Rectal smooth muscle tissue (tissue), 1 donor: ENCODE measurements at regions not wholly inside any gene's neighbourhood (a gene's known extent, or its start where the extent isn't known, plus 50 kb on each side); places are given as distances from the start of the nearest gene placed in this dataset.

Source experiments
- H3K27ac ChIP-seq: one replicate; pipeline ENCODE4 v1.7.0; 2013; ENCODE audit warnings: low read depth, low read length, inconsistent platforms
- H3K27me3 ChIP-seq: one replicate; pipeline ENCODE4 v1.7.0; 2013; ENCODE audit warnings: low read length; ENCODE audit not compliant: control insufficient read depth, insufficient read depth
- H3K36me3 ChIP-seq: one replicate; pipeline ENCODE4 v1.7.0; 2013; ENCODE audit warnings: low read length; ENCODE audit not compliant: control insufficient read depth, insufficient read depth
- H3K4me1 ChIP-seq: one replicate; pipeline ENCODE4 v1.7.0; 2013; ENCODE audit warnings: low read length; ENCODE audit not compliant: control insufficient read depth, insufficient read depth
- H3K4me3 ChIP-seq: one replicate; pipeline ENCODE4 v1.7.0; 2013; ENCODE audit warnings: low read length
- H3K9ac ChIP-seq: one replicate; pipeline ENCODE4 v1.7.0; 2013; ENCODE audit warnings: low read length

DNA sequence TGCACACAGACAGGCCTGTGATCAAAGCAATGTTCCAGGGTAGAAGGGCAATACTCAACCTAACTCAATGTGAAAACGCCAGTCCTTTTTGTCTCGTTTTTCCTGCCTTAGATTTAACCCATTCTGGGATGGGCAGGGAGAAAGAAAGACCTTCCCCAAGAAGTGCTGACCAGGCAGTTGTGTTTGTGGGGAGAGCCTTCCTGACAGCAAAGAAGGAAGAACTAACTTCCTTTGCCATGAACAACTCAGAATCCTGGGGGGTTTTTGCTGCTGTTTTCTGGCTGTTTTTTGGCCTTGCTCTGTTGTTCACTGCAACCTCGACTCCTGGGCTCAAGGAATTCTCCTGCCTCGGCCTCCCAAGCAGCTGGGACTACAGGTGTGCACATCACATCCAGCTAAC lies 112.0 kb upstream of the RAB4A start:
- Histone ChIP-seq H3K4me3 (no peak overlapping the region), H3K9ac (no peak overlapping the region), H3K27ac (no peak overlapping the region), H3K36me3 (no peaks in the 10 kb centered on the region), H3K27me3 (no peaks in the 10 kb centered on the region), H3K4me1 (peaks cover 2% of the 10 kb centered on the region)

DNA sequence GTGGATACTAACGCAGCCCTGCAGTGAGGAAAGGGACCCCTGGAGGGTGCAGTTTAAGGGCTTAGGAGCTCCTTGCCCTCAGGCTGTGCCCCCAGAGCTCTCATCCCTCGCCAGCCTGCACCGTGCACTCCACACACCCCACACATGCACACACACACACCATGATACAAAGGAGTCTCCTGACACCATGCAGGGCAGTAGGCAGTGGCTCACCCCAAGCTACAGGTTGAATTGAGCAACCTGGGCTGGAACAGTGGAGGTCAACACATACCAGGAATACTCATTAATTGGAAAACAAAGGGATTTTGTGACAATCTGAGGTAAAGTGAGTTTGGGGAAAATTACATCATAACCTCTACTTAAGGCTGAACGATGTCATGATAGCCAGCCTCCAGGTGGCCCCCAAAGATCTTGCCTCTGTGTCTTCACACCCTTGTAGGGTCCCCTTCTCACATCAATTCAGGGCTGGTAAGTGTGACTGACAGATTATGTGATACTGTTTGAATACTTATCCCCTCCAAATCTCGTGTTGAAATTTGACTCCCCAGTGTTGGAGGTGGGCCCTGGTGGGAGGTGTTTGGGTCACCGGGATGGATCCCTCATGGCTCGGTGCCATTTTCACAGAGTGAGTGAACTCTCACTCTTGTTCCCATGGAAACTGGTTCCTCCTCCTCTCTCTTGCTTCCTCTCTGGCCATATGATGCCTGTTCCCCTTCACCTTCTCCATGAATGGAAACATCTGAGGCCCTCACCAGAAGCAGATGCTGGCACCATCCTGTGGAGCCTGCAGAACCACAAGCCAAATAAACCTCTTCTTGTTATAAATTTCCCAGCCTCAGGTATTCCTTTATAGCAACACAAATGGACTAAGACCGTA lies 111.0 kb upstream of the RAB4A start:
- no peak overlapping the region for H3K9ac ChIP-seq
- H3K27ac ChIP-seq: no peak overlapping the region
- H3K27me3 ChIP-seq: no peaks in the 10 kb centered on the region
- H3K4me3 ChIP-seq: no peak overlapping the region
- H3K36me3 ChIP-seq: no peaks in the 10 kb centered on the region
- H3K4me1 ChIP-seq: peaks cover 2% of the 10 kb centered on the region

GRCh38 chr1:229161740-229162139 lies 109.2 kb upstream of the RAB4A start:
- Histone ChIP-seq H3K27ac (no peak overlapping the region), H3K27me3 (no peaks in the 10 kb centered on the region), H3K36me3 (no peaks in the 10 kb centered on the region), H3K4me1 (peaks cover 2% of the 10 kb centered on the region), H3K9ac (no peak overlapping the region), H3K4me3 (no peak overlapping the region)

DNA sequence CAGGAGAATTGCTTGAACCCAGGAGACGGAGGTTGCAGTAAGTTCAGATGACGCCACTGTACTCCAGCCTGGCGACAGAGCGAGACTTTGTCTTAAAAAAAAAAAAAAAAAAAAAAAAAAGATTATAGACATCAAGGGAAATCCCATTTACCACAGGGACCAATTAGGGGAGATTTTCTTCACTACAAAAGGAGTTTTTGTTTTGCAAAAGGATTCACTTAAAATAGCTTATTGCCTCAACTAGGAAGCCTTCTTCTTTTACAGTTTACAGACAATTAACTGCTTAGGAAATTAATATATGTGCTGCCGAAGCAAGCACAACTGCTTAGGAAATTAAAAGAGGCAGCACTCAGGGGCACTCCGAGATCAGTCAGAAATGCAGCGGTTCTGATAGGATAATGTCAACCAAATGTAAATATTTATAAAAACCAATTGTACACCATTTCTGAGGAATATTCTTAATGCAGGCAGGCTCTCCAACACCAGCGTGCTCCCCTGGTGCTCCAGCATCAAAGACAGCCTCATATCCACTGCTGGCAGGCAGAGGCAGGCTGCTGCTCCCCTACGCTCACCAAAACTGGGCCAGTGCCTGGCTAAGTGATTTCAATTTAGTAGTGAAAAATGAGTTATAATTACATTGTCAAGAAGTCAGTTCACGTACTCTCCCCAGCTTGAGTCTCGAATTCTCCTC lies 107.9 kb upstream of the RAB4A start:
- no peak overlapping the region for H3K9ac ChIP-seq
- no peak overlapping the region for H3K27ac ChIP-seq
- H3K27me3 ChIP-seq: no peaks in the 10 kb centered on the region
- no peak overlapping the region for H3K4me3 ChIP-seq
- no peaks in the 10 kb centered on the region for H3K36me3 ChIP-seq
- H3K4me1 ChIP-seq: peaks cover 2% of the 10 kb centered on the region

DNA sequence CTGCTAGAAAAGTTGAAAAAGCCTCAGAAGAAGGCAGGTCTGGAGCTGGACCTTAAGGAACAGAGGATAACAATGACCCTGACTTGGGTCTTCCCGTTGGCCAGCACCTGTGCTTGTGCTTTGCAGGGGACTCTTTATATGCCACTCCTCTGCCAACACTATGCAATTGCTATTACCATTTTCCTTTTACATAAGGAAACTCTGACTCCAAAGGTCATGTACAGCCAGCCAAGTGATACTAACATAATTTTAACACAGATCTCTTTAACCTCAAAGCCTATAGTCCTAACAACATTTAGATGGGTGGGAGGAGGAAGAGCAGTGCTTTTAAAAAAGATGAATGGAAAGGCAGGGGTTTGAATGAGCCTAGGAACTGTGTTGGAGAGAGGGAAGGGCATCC lies 106.6 kb upstream of the RAB4A start:
- Histone ChIP-seq H3K4me3 (no peak overlapping the region), H3K27me3 (no peaks in the 10 kb centered on the region), H3K27ac (no peak overlapping the region), H3K4me1 (peaks cover 2% of the 10 kb centered on the region), H3K9ac (no peak overlapping the region), H3K36me3 (no peaks in the 10 kb centered on the region)

DNA sequence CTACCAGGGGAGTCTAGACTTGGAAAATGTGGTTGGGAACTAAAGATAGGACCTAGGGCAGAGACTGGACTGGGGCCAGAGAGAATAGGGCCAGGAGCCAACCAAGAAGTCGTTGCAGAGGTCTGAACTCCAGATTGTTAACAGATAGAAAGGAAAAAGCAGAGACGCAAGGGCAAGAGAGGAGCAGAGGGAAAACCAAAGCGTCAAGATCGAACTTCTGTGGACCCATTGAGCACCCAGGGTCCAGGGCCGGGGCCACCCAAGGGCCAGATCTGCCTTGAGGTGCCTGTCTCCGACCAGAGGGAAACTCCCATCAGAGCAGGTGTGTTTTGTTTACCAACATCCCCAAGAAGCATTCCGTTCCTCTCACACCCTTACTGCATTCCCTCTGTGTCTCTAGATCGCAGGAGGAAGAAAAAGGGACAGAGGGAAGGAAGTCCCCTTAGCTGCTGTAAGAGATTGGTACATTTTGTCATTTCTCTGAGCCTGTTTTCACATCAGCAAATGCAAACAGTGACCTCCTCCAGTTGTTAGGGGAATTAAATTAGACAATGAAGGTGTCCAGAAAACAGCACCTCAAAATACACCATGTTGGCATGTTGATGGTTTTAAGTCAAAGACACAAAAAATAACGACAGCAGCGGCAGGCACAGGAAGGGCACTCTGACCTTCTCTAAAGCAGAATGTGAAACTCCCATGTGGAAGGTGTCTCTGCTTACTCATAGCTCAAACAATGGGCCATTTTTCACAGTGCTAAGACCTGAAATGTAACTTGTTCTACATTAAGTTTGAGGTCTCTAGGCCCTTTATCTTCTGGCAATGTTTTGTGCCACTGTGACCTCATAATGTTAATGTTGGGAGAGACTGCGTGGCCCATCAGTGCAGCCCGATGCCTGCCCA lies 105.8 kb upstream of the RAB4A start:
- no peaks in the 10 kb centered on the region for H3K36me3 ChIP-seq
- no peaks in the 10 kb centered on the region for H3K27me3 ChIP-seq
- H3K4me1 ChIP-seq: peaks cover 2% of the 10 kb centered on the region
- no peak overlapping the region for H3K9ac ChIP-seq
- H3K4me3 ChIP-seq: peak overlapping the region; percentile 41
- H3K27ac ChIP-seq: peak overlapping the region; percentile 7

DNA sequence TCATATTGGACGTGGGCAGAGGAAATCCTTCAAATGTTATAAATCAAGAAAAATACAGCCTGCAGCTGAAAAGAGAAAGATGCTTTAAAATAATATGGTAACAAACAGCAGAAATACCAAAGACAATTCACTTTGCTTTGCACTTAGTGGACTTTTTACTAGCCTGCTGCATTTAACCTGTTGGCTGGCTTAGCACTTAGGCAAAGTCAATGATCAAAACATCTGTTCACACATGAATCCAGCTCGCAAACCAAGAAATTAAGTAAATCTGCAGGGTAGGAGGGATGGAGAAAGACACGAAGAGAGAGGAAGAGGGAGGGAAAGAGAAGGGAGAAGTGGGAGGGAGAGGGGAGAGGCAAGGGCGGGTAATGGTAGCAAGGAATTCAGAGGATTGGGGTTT lies 103.6 kb upstream of the RAB4A start:
- Histone ChIP-seq H3K4me3 (no peak overlapping the region), H3K27ac (no peak overlapping the region), H3K27me3 (no peaks in the 10 kb centered on the region)

DNA sequence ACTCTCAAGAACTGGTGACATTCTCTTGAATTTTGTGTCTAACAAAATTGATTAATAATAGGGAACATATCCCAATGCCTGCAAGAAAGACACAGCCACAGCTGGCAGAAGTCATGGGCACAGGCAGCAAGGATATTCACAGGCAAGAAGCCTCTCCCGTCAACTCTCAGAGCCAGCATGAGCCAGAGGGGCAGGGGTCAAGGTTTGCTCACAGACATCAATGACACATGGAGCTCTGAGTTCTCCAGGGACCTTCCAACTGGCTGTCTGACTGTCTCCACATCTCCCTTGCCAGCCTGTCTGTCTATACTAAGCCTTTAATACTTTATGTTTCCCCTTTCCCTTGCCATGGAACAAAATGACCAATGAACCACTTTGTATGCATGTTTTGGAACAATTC lies 101.5 kb upstream of the RAB4A start:
- Histone ChIP-seq H3K27ac (no peak overlapping the region), H3K4me1 (no peaks in the 10 kb centered on the region), H3K9ac (no peak overlapping the region), H3K4me3 (no peak overlapping the region), H3K27me3 (no peaks in the 10 kb centered on the region), H3K36me3 (no peaks in the 10 kb centered on the region)

More for the DNA sequence above, 103.6 kb upstream of the RAB4A start:
- no peak overlapping the region for H3K9ac ChIP-seq
- no peaks in the 10 kb centered on the region for H3K4me1 ChIP-seq
- H3K36me3 ChIP-seq: no peaks in the 10 kb centered on the region

DNA sequence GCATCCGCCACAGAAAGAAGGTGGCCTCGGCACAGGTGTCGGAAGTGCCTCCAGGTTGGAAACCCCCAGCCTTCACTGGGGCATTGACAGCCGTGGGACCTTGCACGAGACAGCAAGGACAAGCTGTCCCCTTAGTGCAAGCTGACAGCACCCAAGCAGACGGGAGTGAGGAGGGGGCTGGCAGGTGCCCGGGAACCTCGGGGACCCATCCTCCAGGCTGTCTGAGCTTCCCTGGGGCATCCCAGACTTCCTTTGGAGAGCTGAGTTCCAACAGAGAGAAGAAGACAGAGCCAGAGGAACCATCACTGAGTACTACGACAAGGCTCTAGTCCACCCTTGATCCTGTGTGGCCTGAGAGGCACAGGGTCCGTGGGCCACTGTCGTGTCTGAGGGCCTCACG lies 100.6 kb upstream of the RAB4A start:
- no peaks in the 10 kb centered on the region for H3K4me1 ChIP-seq
- no peaks in the 10 kb centered on the region for H3K36me3 ChIP-seq
- no peak overlapping the region for H3K4me3 ChIP-seq
- no peaks in the 10 kb centered on the region for H3K27me3 ChIP-seq
- no peak overlapping the region for H3K27ac ChIP-seq
- H3K9ac ChIP-seq: no peak overlapping the region

DNA sequence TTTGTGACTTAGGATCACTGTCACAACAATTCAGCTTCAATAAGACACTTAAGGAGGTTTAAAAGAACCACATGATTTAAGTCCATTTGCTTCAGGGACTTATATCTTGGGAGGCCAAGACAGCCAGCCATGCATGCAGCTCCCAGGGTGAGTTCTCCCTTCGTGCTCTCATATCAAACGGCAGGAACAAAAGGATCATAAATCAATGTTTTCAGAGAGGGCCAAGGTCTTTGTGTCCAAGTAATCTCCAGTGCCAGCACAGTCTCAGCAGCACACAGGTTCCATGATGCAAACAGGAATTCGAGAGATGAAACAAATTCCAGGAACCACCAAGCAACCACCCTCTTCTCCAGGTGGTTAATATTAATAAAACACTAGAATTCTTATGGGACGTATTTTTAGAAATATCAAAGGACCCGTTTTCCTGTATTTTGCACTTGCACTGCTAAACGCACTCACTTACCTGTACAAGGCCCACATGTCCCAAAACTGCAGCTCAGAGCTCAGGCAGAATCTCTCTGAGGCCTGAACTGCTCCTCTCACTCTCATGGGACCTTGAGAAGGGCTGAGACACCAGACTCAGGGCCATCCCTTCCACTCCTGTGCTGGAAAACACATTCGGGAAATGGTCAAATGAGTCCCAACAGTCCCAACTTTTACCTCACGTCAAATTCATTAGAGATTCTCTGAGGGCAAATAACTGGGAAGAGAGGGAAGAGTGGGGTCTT lies 100.0 kb upstream of the RAB4A start:
- Histone ChIP-seq H3K9ac (no peak overlapping the region), H3K4me3 (no peak overlapping the region), H3K27ac (no peak overlapping the region), H3K27me3 (no peaks in the 10 kb centered on the region), H3K4me1 (no peaks in the 10 kb centered on the region), H3K36me3 (no peaks in the 10 kb centered on the region)

- H3K36me3 ChIP-seq: no peaks in the 10 kb centered on the region
- no peak overlapping the region for H3K9ac ChIP-seq
- no peaks in the 10 kb centered on the region for H3K4me1 ChIP-seq
- H3K27ac ChIP-seq: no peak overlapping the region
- no peak overlapping the region for H3K4me3 ChIP-seq
- no peaks in the 10 kb centered on the region for H3K27me3 ChIP-seq
Measured at GRCh38 chr1:229171934-229172333, 99.0 kb upstream of the RAB4A start.
